Loucy (cell line): ENCODE measurements at regions not wholly inside any gene's neighbourhood (a gene's known extent, or its start where the extent isn't known, plus 50 kb on each side); places are given as distances from the start of the nearest gene placed in this dataset.

Source experiments
- H2AFZ ChIP-seq: fragments of 200-600 bp; sonication (generic); 2 replicates; pipeline ENCODE4 v1.6.0; 2016; ENCODE audit warnings: antibody characterized with exemption, mild to moderate bottlenecking, low read length, moderate library complexity
- H3F3A ChIP-seq: fragments of 200-600 bp; 2 replicates; pipeline ENCODE4 v1.6.0; 2016; ENCODE audit warnings: antibody characterized with exemption, low read depth, mild to moderate bottlenecking
- H3K27me3 ChIP-seq: fragments of 200-600 bp; sonication (generic); 2 replicates; pipeline ENCODE4 v1.6.1; 2014; ENCODE audit warnings: low read length, mild to moderate bottlenecking; ENCODE audit not compliant: insufficient read depth, poor library complexity, severe bottlenecking
- H3K36me3 ChIP-seq: fragments of 200-600 bp; sonication (generic); 2 replicates; pipeline ENCODE4 v1.6.1; 2016; ENCODE audit warnings: low read length; ENCODE audit not compliant: insufficient read depth
- H3K4me1 ChIP-seq: fragments of 200-600 bp; sonication (generic); 2 replicates; pipeline ENCODE4 v1.5.1; 2014; ENCODE audit warnings: low read length, mild to moderate bottlenecking; ENCODE audit not compliant: insufficient read depth, poor library complexity, severe bottlenecking
- H3K4me2 ChIP-seq: fragments of 200-600 bp; sonication (generic); 2 replicates; pipeline ENCODE4 v1.6.0; 2014; ENCODE audit warnings: antibody characterized with exemption, low read length, low read depth, mild to moderate bottlenecking; ENCODE audit not compliant: poor library complexity, severe bottlenecking
- H3K4me3 ChIP-seq: fragments of 200-600 bp; sonication (generic); 2 replicates; pipeline ENCODE4 v1.5.1; 2014; ENCODE audit warnings: low read length, mild to moderate bottlenecking, mixed read lengths; ENCODE audit not compliant: poor library complexity, severe bottlenecking
- H3K79me2 ChIP-seq: fragments of 200-600 bp; sonication (generic); 2 replicates; pipeline ENCODE4 v1.6.1; 2014; ENCODE audit warnings: low read length; ENCODE audit not compliant: insufficient read depth
- H3K9ac ChIP-seq: fragments of 200-600 bp; sonication (generic); 2 replicates; pipeline ENCODE4 v1.6.0; 2014; ENCODE audit warnings: mild to moderate bottlenecking, low read depth, low read length, moderate library complexity; ENCODE audit not compliant: poor library complexity, severe bottlenecking
- H3K9me2 ChIP-seq: fragments of 200-600 bp; sonication (generic); replicated peaks from 2 replicates; pipeline ENCODE4 v1.6.1; 2016; ENCODE audit warnings: low read depth, low read length, mixed read lengths
- H3K9me3 ChIP-seq: fragments of 200-600 bp; sonication (generic); 2 replicates; pipeline ENCODE4 v1.6.1; 2014; ENCODE audit warnings: mild to moderate bottlenecking, antibody characterized with exemption, low read length, low read depth; ENCODE audit not compliant: insufficient read depth
- H4K20me1 ChIP-seq: fragments of 200-600 bp; sonication (generic); 2 replicates; pipeline ENCODE4 v1.6.0; 2014; ENCODE audit warnings: antibody characterized with exemption, low read length, mild to moderate bottlenecking; ENCODE audit not compliant: insufficient read depth, poor library complexity, severe bottlenecking
- CTCF ChIP-seq: fragments of 200-600 bp; sonication (generic); conservative IDR thresholded peaks from 2 replicates; pipeline ENCODE4 v1.5.1; 2014; ENCODE audit warnings: mild to moderate bottlenecking, antibody characterized with exemption, low read length
- EZH2phosphoT487 ChIP-seq: fragments of 200-600 bp; IDR thresholded peaks from 2 replicates; pipeline ENCODE4 v1.6.1; 2018; ENCODE audit warnings: antibody characterized with exemption, mild to moderate bottlenecking, moderate library complexity, borderline replicate concordance

GRCh38 chr18:51405683-51406477 is 208.4 kb upstream of the MEX3C start:
- H3K36me3 ChIP-seq = no peaks in the 10 kb centered on the region
- H3K4me3 ChIP-seq = no peak overlapping the region
- no peak overlapping the region for H3K4me2 ChIP-seq
- no peak overlapping the region for H2AFZ ChIP-seq
- H3K79me2 ChIP-seq = no peaks in the 10 kb centered on the region
- H3K27me3 ChIP-seq = no peaks in the 10 kb centered on the region
- no peaks in the 10 kb centered on the region for H3K9me2 ChIP-seq
- no peaks in the 10 kb centered on the region for H4K20me1 ChIP-seq
- H3K4me1 ChIP-seq = no peaks in the 10 kb centered on the region
- TF ChIP-seq CTCF = no peak
- no peak for TF ChIP-seq EZH2phosphoT487
- H3F3A ChIP-seq = no peaks in the 10 kb centered on the region
- no peaks in the 10 kb centered on the region for H3K9me3 ChIP-seq
- H3K9ac ChIP-seq = no peak overlapping the region

- H3K9ac ChIP-seq = no peak overlapping the region
- H3K4me3 ChIP-seq = no peak overlapping the region
Measured at GRCh38 chr18:51417643-51418483, 220.4 kb upstream of the MEX3C start.

GRCh38 chr18:51425475-51425874 is 228.0 kb upstream of the MEX3C start:
- no peak overlapping the region for H3K4me2 ChIP-seq
- no peak overlapping the region for H3K9ac ChIP-seq

More at GRCh38 chr18:51417643-51418483, 220.4 kb upstream of the MEX3C start:
- Histone ChIP-seq H3K9me2 (no peaks in the 10 kb centered on the region), H3K9me3 (no peaks in the 10 kb centered on the region), H4K20me1 (no peaks in the 10 kb centered on the region), H3K27me3 (no peaks in the 10 kb centered on the region), H3K79me2 (no peaks in the 10 kb centered on the region), H3K4me2 (no peak overlapping the region), H3K4me1 (no peaks in the 10 kb centered on the region), H3K36me3 (no peaks in the 10 kb centered on the region), H3F3A (no peaks in the 10 kb centered on the region), H2AFZ (no peak overlapping the region)
- no peak for TF ChIP-seq CTCF
- no peak for TF ChIP-seq EZH2phosphoT487

More at GRCh38 chr18:51425475-51425874, 228.0 kb upstream of the MEX3C start:
- Histone ChIP-seq H3K9me2 (no peaks in the 10 kb centered on the region), H3K9me3 (no peaks in the 10 kb centered on the region), H3K27me3 (no peaks in the 10 kb centered on the region), H3K4me1 (no peaks in the 10 kb centered on the region), H3F3A (no peaks in the 10 kb centered on the region), H2AFZ (no peak overlapping the region), H3K36me3 (no peaks in the 10 kb centered on the region), H3K79me2 (no peaks in the 10 kb centered on the region), H4K20me1 (no peaks in the 10 kb centered on the region), H3K4me3 (no peak overlapping the region)
- TF ChIP-seq EZH2phosphoT487 (no peak), CTCF (no peak)
